GM21619 (cell line): ENCODE measurements at regions not wholly inside any gene's neighbourhood (a gene's known extent, or its start where the extent isn't known, plus 50 kb on each side); places are given as distances from the start of the nearest gene placed in this dataset.

ENCODE experiments used
- ATAC-seq: cut with Tn5 transposase; IDR thresholded peaks from one replicate; pipeline ENCODE4 v1.9.1; 2021; ENCODE audit not compliant: unreplicated experiment

GRCh38 chr17:77361986-77362620, 221.3 kb downstream of the SEC14L1 start:
- no peak for ATAC-seq

DNA sequence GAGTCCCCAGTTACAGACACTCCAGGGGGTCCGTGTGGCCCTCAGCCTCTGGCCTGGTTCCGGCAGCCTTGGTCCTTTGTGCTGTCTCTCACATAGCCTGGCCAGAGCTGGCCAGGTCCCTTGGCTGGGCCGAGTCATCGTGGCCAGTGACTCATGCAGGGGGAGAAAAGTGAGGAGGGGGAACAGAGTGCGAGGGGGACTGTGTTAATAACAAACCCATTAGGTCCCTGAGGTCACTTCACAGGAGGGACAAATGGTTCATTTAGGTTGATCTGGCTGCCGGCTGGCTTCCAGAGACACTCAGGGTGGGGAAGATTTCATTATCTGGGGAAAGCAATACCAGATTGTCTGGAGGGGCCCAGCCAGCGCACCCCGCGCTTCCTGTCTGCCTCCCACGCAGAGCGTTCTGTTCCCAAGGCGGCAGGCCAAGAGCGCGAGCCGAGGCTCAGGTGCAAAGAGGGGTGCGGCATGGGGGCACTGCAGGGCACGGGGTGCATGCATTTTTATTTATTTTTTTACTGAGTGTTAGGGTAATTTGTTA, 223.1 kb downstream of the SEC14L1 start:
- no peak for ATAC-seq

- no peak for ATAC-seq
Observed at GRCh38 chr17:77364381-77364911, 223.7 kb downstream of the SEC14L1 start.

DNA sequence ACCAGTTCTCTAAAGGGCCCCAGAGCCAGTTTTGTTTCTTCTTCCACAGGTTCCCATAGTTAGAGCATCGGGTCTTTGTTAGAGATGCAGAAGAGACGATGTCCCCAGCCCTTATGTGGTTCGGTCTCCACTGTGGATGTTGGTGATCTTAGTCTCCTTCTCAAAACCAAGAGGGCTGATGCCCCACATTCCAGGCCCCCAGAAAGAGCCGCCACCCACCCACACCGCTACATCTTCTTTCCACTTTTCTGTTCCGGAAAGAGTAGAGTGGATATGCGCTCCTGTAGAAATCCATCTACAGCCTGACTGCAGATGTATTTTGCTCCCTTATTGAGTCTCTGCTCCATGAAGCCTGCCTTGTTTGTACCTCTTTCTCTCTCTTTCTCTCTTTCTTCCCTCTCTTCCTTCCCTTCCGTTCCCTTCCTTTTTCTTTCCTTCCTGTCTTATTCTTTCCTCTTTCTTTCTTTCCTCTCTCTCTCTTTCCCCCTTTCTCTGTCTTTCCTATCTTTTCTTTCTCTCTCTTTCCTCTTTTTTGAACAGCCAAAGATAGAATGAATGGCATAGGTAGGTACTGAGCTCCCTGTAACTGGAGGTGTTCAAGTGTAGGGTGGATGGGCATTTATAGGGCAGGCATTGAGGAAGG, 224.3 kb downstream of the SEC14L1 start:
- ATAC-seq, result no peak

GRCh38 chr17:77365584-77366186, 224.9 kb downstream of the SEC14L1 start:
- no peak for ATAC-seq

GRCh38 chr17:77366206-77366557, 225.4 kb downstream of the SEC14L1 start:
- no peak for ATAC-seq

- ATAC-seq, result peak; percentile 66
Observed at GRCh38 chr17:77366558-77367245, 225.9 kb downstream of the SEC14L1 start.

- ATAC-seq, result no peak
Observed at GRCh38 chr17:77369544-77369971, 228.8 kb downstream of the SEC14L1 start.

GRCh38 chr17:77370586-77370985, 229.8 kb downstream of the SEC14L1 start:
- ATAC-seq, result no peak

- ATAC-seq, result no peak
Observed at GRCh38 chr17:77371117-77371887, 230.5 kb downstream of the SEC14L1 start.

- no peak for ATAC-seq
Observed at GRCh38 chr17:77371888-77372443, 231.2 kb downstream of the SEC14L1 start.

- ATAC-seq, result peak; percentile 68
Observed at GRCh38 chr17:77372444-77373298, 231.9 kb downstream of the SEC14L1 start.

- peak; percentile 29 for ATAC-seq
Observed at GRCh38 chr17:77373299-77374169, 232.8 kb downstream of the SEC14L1 start.

- no peak for ATAC-seq
Observed at GRCh38 chr17:77374170-77374936, 233.6 kb downstream of the SEC14L1 start.

- ATAC-seq, result no peak
Observed at GRCh38 chr17:77375108-77375916, 234.5 kb downstream of the SEC14L1 start.

DNA sequence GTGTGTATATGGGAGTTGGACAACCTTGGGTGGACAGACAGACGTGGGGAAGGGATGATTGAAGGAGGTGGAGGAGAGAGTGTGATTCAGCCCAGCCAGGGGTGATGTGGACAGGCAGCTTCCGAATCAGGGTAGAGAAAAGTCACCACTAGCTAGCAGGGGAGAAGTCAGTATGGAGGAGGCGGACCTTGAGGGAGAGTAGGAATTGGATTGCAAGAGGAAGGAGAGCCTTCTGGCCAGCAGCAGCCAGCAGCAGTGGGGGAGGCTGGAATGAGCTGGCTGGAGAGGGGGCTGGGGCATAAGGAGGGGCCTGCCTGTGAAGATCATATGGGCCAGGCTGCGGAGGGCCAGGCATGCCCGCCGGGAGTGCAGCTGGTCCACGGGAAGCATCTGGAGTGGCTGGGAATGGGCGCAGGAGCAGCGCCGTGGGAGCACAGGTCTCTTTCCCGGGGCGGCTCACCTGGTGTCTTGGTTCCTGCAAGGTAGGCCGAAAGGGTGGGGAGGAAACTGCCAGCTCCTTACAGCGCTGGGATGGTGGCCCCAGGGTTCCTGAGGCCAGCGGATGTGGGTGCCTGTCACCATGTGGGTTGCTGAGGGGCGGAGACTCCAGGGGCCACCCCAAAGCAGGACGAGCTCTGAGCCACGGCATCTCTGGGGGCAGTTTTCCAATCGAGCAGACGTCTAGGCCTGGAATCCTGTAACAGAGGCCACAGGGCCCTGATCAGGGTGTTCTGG, 235.3 kb downstream of the SEC14L1 start:
- no peak for ATAC-seq
